ENCODE measurements at regions not wholly inside any gene's neighbourhood (a gene's known extent, or its start where the extent isn't known, plus 50 kb on each side); places are given as distances from the start of the nearest gene placed in this dataset.

GRCh38 chr5:61627531-61627930 lies 295.5 kb downstream of the ZSWIM6 start:
- no peak for TF ChIP-seq CTCF (IDR thresholded peaks at IDR 0.05)
- TF ChIP-seq POLR2A (IDR thresholded peaks at IDR 0.05): no peak

Measured in body of pancreas (tissue), 4 donors.